GM12874 (cell line): ENCODE measurements at regions not wholly inside any gene's neighbourhood (a gene's known extent, or its start where the extent isn't known, plus 50 kb on each side); places are given as distances from the start of the nearest gene placed in this dataset.

Source experiments
- TF ChIP-seq, protein P1 (sequence below): IDR thresholded peaks from 2 replicates; pipeline ENCODE4 v1.5.1; 2011; ENCODE audit warnings: low read depth, mild to moderate bottlenecking, control low read depth, low read length, moderate library complexity; ENCODE audit not compliant: insufficient read depth

DNA sequence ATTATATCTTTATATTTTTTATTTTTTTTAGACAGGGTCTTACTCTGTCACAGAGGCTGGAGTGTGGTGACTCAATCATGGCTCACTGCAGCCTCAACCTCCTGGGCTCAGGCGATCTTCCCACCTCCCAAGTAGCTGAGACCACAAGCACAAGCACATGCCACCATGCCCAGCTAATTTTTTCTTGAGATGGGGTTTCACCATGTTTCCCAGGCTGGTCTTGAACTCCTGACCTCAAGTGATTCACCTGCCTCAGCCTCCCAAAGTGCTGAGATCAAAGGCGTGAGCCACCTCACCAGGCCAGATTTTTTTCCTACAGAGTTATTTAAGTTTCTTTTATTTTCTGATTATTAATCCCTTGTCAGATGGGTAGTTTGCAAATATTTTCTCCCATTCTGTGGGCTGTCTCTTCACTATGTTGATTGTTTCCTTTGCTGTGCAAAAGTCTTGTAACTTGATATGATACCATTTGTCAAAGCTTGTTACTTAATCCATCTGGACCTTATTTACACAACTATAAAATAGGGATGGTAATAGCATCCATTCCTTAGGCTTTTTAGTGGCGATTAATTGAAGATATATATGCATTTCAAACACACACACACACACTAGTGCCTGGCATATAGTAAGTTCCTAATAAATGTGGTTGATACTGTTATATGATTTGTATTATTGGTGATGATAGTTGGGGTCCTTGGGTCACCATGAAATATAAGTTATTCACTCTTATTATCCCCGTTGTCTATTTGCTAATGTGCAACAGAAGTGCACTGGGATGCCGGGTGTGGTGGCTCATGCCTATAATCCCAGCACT, 187.1 kb downstream of the BCAS1 start:
- TF ChIP-seq, protein P1, sequence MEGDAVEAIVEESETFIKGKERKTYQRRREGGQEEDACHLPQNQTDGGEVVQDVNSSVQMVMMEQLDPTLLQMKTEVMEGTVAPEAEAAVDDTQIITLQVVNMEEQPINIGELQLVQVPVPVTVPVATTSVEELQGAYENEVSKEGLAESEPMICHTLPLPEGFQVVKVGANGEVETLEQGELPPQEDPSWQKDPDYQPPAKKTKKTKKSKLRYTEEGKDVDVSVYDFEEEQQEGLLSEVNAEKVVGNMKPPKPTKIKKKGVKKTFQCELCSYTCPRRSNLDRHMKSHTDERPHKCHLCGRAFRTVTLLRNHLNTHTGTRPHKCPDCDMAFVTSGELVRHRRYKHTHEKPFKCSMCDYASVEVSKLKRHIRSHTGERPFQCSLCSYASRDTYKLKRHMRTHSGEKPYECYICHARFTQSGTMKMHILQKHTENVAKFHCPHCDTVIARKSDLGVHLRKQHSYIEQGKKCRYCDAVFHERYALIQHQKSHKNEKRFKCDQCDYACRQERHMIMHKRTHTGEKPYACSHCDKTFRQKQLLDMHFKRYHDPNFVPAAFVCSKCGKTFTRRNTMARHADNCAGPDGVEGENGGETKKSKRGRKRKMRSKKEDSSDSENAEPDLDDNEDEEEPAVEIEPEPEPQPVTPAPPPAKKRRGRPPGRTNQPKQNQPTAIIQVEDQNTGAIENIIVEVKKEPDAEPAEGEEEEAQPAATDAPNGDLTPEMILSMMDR = no peak

DNA sequence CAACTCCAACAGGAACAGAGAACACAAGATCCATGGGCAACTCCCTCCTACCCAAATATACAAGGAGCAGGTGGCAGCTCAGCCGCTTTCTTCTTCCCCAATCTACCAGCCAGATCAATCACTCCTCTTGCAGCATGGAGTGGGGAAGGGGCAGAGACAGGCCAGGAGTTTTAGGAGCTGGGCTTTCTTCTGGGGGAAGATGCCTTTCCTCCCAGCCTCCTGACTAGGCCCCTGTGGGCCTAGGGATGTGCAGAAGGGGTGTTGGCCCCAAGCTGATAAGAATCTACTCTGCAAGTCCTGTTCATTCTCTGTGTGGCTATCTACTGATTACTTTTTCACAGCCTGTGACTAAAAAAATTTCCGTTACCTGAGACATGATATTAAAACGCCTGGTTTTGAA, 189.0 kb downstream of the BCAS1 start:
- TF ChIP-seq, protein P1 = no peak

DNA sequence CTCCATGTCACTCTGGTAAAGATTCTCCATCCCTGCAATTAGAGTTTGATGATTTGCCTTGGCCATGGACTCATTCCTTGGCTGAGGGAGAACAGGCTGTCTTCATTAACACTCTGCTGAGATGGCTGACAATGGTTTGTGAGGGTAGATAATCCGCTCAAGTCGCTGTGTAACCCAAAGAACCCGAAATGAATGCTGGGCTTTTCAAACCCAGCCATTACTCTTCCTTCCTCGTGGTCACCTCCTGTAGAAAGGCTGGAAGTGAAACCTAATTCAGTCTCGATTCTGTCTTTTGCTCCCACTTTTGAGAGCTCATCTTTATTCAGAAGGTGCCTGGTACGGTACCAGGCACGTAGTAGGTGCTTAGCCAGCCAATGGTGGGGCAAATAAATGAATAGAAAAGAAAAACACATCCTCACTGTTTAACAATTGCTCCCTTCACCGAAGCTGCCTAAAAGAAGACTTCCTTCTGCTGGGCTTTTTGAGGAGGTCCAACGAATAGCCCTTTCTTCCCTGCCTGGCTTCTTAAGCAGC, 190.2 kb downstream of the BCAS1 start:
- TF ChIP-seq, protein P1 = no peak

DNA sequence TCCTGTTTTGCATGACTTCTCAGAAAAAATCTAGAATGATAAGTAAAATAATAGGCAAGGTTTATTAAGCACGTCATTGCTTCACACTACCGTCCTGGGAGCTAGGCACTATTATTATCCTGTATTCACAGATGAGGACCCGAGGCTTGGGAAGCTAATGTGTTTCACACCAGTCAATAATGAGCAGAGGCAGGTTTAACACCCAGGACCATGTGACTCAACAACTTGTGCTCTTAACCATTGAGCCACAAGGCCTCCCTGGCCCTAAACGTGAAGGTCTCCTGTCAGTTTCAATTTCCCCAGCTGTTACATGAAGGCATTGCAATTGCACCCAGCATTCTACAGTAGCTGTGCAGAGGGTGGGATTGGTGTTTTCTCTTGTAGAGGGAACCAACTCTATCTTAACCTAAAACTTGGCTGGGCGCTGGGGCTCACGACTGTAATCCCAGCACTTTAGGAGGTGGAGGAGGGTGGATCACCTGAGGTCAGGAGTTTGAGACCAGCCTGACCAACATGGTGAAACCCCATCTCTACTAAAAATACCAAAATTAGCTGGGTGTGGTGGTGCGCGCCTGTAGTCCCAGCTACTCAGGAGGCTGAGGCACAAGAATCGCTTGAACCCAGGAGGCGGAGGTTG, 191.2 kb downstream of the BCAS1 start:
- TF ChIP-seq, protein P1 = no peak

DNA sequence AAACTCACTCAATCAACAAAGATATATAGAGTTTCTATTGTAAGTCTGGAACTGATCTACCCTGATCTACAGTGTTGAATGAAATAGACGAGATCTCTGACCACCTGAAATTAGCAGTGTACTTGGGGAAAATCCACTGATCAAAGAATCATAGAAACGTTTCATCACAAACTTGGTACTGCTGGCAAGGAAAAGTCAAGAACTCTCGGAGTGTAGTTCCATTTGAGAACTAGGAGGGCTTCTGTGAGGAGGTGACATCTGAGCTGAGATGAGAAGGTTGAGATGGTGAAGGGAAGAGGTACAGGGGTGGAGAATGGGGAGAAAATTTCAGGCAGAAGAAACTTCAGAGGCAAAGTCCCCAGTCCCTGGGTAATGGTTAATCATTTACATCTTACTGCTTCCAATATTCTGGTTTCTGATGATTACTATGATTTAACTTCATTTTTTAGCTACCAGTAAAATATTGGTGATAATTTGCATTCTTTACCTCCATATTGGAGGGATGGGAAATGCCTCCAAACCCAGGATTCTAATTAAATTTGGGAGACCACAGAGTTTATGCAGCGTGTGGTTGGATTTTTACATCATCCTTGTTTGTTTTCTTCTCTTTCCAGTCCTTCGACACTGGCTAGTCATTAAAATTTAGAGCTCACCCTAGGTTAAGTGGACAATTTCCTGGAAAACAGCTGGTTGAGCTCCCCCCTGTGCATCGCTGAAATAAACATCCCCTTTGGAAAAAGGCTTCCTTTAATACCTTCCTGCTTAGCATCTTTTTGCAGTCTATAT, 191.9 kb downstream of the BCAS1 start:
- TF ChIP-seq, protein P1 = no peak

DNA sequence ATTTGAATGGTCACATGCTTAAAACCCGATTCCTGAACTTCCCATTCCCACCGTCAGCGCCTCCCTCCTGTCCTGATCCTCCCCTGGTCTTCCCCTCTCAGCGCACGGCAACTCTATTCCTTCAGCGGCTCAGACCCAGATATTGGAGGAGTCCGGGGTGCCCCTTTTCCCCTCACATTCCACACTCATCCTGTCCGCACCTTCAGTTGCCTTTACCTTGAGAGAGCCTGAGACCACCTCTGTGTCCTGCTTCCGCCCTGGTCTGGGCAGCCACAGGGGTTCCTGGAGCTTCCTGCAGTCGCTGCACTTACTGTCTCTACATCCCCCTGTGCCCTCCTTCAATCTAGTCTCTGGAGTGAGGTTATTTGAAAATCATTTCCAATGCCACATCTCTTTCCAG, 193.4 kb downstream of the BCAS1 start:
- TF ChIP-seq, protein P1 = no peak

DNA sequence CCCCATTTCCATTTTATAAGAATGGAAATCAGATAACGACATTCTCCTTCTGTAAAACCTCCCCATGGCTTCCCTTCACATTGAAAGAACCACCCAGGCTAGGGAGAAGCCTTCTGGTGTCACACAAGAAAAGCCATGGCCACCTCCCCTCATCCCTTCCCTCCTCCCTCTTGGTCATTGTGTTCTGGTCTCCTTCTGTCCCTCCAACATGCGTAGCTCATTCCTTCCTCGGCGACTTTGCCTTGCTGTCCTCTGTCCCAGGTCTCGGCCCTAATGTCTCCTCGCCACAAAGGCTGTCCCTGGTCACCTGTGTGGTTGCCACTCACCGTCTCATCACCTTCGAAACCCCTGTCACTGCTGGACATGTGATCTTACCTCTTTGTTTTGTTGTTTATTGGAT, 193.9 kb downstream of the BCAS1 start:
- TF ChIP-seq, protein P1 = no peak
